NCI-H128 (cell line): ENCODE measurements at regions not wholly inside any gene's neighbourhood (a gene's known extent, or its start where the extent isn't known, plus 50 kb on each side); places are given as distances from the start of the nearest gene placed in this dataset.

Experiments used
- DNase-seq: peaks from one replicate; lab custom pipeline; 2025; ENCODE audit not compliant: unreplicated experiment; lab: John Stamatoyannopoulos, UW

GRCh38 chr12:114767906-114768722 is 84.1 kb upstream of the TBX3 start:
- DNase-seq: no peak

DNA sequence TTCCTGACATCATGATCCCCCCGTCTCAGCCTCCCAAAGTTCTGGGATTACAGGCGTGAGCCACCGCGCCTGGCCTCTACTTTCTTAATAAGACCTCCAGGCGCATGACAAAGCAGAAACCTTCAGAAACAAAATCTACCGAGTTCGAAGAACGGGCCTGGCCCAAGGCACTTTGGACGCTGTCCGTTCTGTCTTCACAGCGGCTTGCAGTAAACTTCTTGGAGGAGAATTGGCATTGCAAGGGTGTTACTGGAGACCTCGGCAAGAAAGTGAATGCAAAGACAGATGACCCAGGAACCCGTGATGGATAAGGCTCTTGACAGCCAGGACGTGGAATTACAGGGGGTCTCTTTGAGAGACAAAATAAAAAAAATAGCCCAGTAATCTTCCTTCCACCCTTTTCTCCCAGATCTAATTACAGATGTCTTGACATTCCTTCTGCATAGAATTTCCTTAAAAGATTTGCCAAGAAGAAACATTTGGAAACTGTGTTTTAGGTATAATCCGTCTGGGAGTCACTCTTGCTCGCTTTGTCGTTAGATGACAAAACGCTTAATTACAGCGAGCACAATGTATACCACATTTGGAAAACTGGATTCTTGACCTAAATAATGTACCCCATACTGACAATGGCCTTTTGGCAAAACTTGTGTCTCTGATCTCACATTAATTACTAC is 83.2 kb upstream of the TBX3 start:
- no peak for DNase-seq

- DNase-seq: no peak
These were observed 82.2 kb upstream of the TBX3 start for GRCh38 chr12:114765960-114766691.

GRCh38 chr12:114764510-114764909 is 80.5 kb upstream of the TBX3 start:
- DNase-seq: no peak

GRCh38 chr12:114762490-114763110 is 78.6 kb upstream of the TBX3 start:
- no peak for DNase-seq

- no peak for DNase-seq
These were observed 76.3 kb upstream of the TBX3 start for GRCh38 chr12:114760151-114760877.

DNA sequence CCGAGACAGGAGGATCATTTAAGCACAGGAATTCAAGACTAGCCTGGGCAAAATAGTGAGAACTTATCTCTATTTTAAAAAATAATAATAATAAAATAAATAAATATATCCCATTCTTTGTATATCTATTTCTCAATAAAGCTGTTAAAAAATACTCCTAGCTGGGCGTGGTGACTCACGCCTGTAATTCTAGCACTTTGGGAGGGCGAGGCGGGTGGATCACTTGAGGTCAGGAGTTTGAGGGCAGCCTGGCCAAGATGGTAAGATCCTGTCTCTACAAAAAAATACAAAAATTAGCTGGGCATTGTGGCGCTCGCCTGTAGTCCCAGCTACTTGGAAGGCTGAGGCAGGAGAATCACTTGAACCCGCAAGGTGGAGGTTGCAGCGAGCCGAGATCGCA is 75.7 kb upstream of the TBX3 start:
- DNase-seq: no peak

DNA sequence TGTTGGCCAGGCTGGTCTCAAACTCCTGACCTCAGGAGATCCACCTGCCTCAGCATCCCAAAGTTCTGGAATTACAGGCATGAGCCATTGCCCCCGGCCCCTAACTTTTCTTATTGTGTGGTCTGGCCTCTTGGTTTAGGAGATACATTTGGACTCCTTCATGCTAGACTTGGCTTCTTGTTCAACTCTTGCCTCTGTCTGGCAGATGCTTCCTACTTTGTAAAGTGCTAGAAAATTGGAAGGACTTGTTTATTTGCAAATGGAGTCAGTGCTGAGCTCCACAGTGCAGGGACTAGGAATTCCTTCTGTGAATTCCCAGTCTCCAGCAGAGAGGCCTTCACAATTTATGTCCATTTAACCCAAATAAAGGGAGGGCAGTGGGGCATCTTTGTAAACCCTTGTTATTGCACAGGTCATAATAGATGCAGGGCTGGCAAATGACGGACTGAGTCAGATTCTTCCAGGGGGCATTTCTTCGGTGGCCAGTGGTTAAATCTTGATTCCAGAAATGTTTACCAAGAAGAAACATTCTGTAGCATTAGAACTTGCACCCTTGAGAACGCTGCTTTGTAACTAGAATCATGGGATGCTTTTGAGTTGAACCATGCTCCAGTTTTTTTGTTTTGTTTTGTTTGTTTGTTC is 73.8 kb upstream of the TBX3 start:
- DNase-seq: no peak

GRCh38 chr12:114752217-114752616 is 68.2 kb upstream of the TBX3 start:
- no peak for DNase-seq

GRCh38 chr12:114751712-114752111 is 67.7 kb upstream of the TBX3 start:
- DNase-seq: no peak

GRCh38 chr12:114750917-114751316 is 66.9 kb upstream of the TBX3 start:
- DNase-seq: no peak

DNA sequence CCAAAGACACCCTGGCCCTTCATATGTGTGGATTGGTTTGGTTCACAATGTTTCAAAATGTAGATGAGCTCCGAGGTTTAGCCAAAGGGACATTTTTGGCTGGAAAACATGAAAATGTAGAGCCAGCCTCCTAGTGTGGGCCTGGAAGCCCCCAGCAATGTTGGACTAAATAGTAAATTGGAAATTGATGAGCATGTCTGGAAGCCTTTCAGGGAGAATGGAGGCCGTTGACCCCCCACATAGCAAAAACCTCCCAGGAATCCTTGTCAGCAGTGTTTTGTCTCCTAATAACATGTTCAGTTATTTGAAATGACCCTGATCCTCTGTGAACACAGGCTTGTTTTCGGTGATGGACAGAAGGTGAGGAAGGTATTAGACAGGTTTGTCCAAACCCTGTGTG is 65.1 kb upstream of the TBX3 start:
- DNase-seq: no peak

DNA sequence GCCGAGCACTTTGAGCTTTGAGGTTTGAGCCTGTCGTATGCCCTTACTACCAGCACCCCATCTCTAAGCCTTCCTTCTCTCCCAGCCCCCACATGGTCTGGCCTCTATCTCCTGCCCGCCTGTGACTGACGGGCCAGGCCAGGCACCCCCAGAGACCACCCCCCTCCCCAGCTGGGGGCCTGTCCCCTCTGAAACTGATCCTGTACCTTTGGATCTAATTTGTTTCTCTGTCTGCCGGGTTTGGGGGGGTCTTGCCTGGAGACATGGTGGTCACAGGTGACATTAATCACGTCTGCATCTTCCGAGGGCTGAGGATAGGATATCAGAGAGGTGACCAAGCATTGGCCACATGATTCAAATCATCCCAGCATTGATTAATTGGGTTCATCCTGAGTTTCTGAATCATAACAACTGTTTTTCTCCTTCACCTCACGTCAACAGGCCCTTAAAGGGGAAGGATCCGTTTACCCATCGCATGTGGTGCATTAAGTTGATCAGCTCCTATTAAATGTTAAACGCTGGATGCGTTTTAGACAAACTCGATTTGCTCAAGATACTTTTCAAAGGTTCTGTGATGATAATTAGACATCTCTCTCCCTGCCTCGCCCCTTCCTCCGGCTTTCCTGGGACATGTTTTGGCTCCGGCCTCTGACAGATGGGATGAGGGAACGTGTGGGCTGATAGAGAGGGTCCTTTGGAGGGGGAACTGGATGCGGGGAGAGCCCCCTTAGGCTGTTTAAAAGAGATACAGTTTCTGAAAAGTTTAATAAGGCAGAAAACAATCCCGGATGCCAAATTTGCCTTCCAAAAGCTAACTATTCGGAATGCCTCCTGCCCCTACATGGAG is 63.3 kb upstream of the TBX3 start:
- DNase-seq: no peak

DNA sequence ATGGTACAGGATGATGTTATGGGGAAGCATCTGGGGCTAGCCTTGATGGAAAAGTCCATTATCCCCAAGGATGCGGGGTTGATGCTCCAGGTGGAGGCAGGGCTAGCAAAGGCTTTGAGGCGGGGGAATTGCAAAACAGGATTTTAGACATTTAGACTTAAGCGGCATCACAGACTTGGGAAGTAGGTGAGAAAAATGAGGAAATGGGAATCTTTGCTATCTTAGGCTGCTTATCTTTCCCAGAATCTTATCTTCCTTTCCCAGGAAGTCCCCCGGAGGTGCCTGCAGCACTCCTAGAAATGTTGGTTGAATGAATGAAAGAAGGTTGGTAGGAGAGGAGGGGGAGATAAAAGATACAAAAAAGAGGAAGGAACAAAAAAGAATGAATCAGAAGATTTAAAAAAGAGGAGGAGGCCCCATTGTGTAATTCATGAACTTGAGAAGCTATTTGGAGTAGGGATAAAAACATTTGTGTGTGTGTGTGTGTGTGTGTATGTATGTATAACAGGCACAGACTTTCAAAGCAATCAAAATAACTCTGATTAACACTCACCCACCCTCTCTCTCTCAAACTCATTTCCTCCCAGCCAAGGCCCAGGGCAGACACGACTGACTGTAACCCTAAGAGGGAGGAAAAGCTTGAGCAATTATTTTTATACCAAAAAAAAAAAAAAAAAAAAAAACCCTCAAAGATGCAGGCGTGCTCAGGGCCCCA is 62.5 kb upstream of the TBX3 start:
- no peak for DNase-seq

- no peak for DNase-seq
These were observed 60.7 kb upstream of the TBX3 start for GRCh38 chr12:114744691-114745090.

- no peak for DNase-seq
These were observed 60.3 kb upstream of the TBX3 start for GRCh38 chr12:114744285-114744684.

- DNase-seq: no peak
These were observed 59.8 kb upstream of the TBX3 start for GRCh38 chr12:114743799-114744198.

- no peak for DNase-seq
These were observed 59.3 kb upstream of the TBX3 start for GRCh38 chr12:114743289-114743688.

DNA sequence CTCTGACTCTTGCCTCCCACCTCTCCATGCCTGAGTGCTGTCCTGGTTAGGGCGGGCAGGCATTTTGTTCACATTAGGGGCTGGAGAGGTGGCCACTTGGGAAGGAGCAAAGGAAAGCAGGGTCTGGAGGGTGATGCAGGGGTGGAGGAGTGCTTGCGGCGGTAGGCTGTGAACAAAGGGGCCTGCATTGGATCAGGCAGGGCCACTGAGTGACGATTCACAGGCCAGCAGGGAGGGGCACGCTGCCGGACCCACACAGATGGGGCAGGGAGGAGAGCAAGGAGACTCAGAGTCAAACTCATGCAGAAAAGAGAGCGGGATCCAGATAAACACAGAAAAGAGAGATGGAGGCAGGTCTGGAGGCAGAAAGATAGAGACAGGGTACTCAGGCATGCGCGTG is 58.4 kb upstream of the TBX3 start:
- DNase-seq: no peak
